Esophagus squamous epithelium (tissue), 4 donors: ENCODE measurements at regions not wholly inside any gene's neighbourhood (a gene's known extent, or its start where the extent isn't known, plus 50 kb on each side); places are given as distances from the start of the nearest gene placed in this dataset.

Experiments used
- POLR2A ChIP-seq, 4 donors: fragments of 450-650 bp; IDR thresholded peaks; one replicate each; pipeline ENCODE4 v1.6.1; 2017; ENCODE audit warnings: antibody characterized with exemption in 4 of 4, mild to moderate bottlenecking in 4 of 4, moderate library complexity in 3 of 4
- TF ChIP-seq, protein P1 (sequence below), 6 experiments: fragments of 450-650 bp in 4 of 6; fragments of 200-600 bp in 2 of 6; sonication (generic) in 2 of 6; IDR thresholded peaks; one replicate each; pipeline ENCODE4 v1.5.1; 2016 to 2019; ENCODE audit warnings: antibody characterized with exemption in 6 of 6, mild to moderate bottlenecking in 4 of 6, moderate library complexity in 4 of 6

DNA sequence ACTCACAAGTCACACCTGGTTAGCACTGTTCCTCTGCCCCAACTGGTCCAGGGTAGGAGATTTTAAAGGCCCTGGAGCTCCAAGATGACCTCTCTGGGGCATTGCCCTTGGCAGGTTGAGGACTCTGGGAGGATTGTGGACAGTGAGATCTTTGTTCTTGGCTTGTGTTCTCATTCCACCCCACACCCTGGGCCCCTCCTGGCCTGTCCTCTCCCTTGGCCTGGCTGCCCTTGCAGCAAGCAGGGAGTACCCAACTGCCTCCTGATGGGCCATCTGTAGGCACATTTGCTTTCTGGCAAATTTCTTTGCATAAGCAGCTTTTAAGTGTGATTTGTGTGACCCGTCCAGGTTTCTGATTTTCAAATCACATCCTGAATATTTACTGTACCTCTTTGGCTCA lies 239.6 kb downstream of the UTP18 start:
- TF ChIP-seq, protein P1, sequence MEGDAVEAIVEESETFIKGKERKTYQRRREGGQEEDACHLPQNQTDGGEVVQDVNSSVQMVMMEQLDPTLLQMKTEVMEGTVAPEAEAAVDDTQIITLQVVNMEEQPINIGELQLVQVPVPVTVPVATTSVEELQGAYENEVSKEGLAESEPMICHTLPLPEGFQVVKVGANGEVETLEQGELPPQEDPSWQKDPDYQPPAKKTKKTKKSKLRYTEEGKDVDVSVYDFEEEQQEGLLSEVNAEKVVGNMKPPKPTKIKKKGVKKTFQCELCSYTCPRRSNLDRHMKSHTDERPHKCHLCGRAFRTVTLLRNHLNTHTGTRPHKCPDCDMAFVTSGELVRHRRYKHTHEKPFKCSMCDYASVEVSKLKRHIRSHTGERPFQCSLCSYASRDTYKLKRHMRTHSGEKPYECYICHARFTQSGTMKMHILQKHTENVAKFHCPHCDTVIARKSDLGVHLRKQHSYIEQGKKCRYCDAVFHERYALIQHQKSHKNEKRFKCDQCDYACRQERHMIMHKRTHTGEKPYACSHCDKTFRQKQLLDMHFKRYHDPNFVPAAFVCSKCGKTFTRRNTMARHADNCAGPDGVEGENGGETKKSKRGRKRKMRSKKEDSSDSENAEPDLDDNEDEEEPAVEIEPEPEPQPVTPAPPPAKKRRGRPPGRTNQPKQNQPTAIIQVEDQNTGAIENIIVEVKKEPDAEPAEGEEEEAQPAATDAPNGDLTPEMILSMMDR (IDR thresholded peaks at IDR 0.05): no peak
- no peak for TF ChIP-seq POLR2A (IDR thresholded peaks at IDR 0.05)
